ENCODE measurements at regions not wholly inside any gene's neighbourhood (a gene's known extent, or its start where the extent isn't known, plus 50 kb on each side); places are given as distances from the start of the nearest gene placed in this dataset.
A peak's percentile ranks its signal among the peaks of the same experiment; 100 is the strongest.
"Not testable (repeated sequence)": the region's sequence is repeated elsewhere in the genome, so short reads cannot be mapped to it uniquely, and the experiment has no call there.

GRCh38 chrX:44690129-44690528, 147.5 kb upstream of the FUNDC1 start:
- TF ChIP-seq CTCF (IDR thresholded peaks at IDR 0.05; ENCODE audit: insufficient read depth, low read depth, low read length): no peak
- no peak for DNase-seq (ENCODE audit: low read depth)
- H3K4me3 ChIP-seq (ENCODE audit: low read depth, low read length): no peak overlapping the region

GRCh38 chrX:44675362-44676024, 132.8 kb upstream of the FUNDC1 start:
- TF ChIP-seq CTCF (IDR thresholded peaks at IDR 0.05; ENCODE audit: insufficient read depth, low read depth, low read length): no peak
- no peak overlapping the region for H3K4me3 ChIP-seq (ENCODE audit: low read depth, low read length)
- peak; percentile 77 for DNase-seq (ENCODE audit: low read depth)

- TF ChIP-seq CTCF (IDR thresholded peaks at IDR 0.05; ENCODE audit: insufficient read depth, low read depth, low read length): no peak
- no peak for DNase-seq (ENCODE audit: low read depth)
These were observed 132.2 kb upstream of the FUNDC1 start for GRCh38 chrX:44674906-44675305.

GRCh38 chrX:44669626-44670025, 127.0 kb upstream of the FUNDC1 start:
- DNase-seq (ENCODE audit: low read depth): no peak
- no peak overlapping the region for H3K4me3 ChIP-seq (ENCODE audit: low read depth, low read length)
- TF ChIP-seq CTCF (IDR thresholded peaks at IDR 0.05; ENCODE audit: insufficient read depth, low read depth, low read length): no peak

More at GRCh38 chrX:44674906-44675305, 132.2 kb upstream of the FUNDC1 start:
- H3K4me3 ChIP-seq (ENCODE audit: low read depth, low read length): no peak overlapping the region

GRCh38 chrX:44667771-44668170, 125.1 kb upstream of the FUNDC1 start:
- no peak overlapping the region for H3K4me3 ChIP-seq (ENCODE audit: low read depth, low read length)
- no peak for DNase-seq (ENCODE audit: low read depth)
- TF ChIP-seq CTCF (IDR thresholded peaks at IDR 0.05; ENCODE audit: insufficient read depth, low read depth, low read length): no peak

GRCh38 chrX:44657718-44658246, 115.1 kb upstream of the FUNDC1 start:
- not testable (repeated sequence) for H3K4me3 ChIP-seq (ENCODE audit: low read depth, low read length); DNase-seq (ENCODE audit: low read depth)

GRCh38 chrX:44651358-44651757, 108.7 kb upstream of the FUNDC1 start:
- no peak overlapping the region for H3K4me3 ChIP-seq (ENCODE audit: low read depth, low read length)
- TF ChIP-seq CTCF (IDR thresholded peaks at IDR 0.05; ENCODE audit: insufficient read depth, low read depth, low read length): no peak
- no peak for DNase-seq (ENCODE audit: low read depth)

All from fibroblast of villous mesenchyme (primary cell).